Kasumi-1 (cell line): ENCODE measurements at regions not wholly inside any gene's neighbourhood (a gene's known extent, or its start where the extent isn't known, plus 50 kb on each side); places are given as distances from the start of the nearest gene placed in this dataset.

ENCODE experiments used
- DNase-seq, 2 experiments: peaks; one replicate each; lab custom pipeline; 2025; lab: John Stamatoyannopoulos, UW

GRCh38 chr2:226273440-226273839 lies 526.2 kb downstream of the IRS1 start:
- no peak for DNase-seq

GRCh38 chr2:226272435-226272834 lies 527.2 kb downstream of the IRS1 start:
- DNase-seq = no peak

- DNase-seq = no peak
Observed at GRCh38 chr2:226270285-226271058, 529.1 kb downstream of the IRS1 start.

- no peak for DNase-seq
Observed at GRCh38 chr2:226267516-226268289, 531.9 kb downstream of the IRS1 start.

GRCh38 chr2:226256709-226257376 lies 542.8 kb downstream of the IRS1 start:
- DNase-seq = no peak

- DNase-seq = no peak
Observed at GRCh38 chr2:226256237-226256636, 543.4 kb downstream of the IRS1 start.

- DNase-seq = no peak
Observed at GRCh38 chr2:226251661-226252060, 548.0 kb downstream of the IRS1 start.

GRCh38 chr2:226247289-226248275 lies 552.0 kb downstream of the IRS1 start:
- no peak for DNase-seq

- no peak for DNase-seq
Observed at GRCh38 chr2:226234187-226234586, 565.4 kb downstream of the IRS1 start.

- DNase-seq = no peak
Observed at GRCh38 chr2:226233388-226233787, 566.2 kb downstream of the IRS1 start.

GRCh38 chr2:226228080-226228479 lies 571.5 kb downstream of the IRS1 start:
- DNase-seq = no peak

GRCh38 chr2:226227341-226227740 lies 572.3 kb downstream of the IRS1 start:
- no peak for DNase-seq

- no peak for DNase-seq
Observed at GRCh38 chr2:226223704-226224103, 575.9 kb downstream of the IRS1 start.

GRCh38 chr2:226220511-226220910 lies 579.1 kb downstream of the IRS1 start:
- no peak for DNase-seq

- DNase-seq = no peak
Observed at GRCh38 chr2:226217191-226217590, 582.4 kb downstream of the IRS1 start.

GRCh38 chr2:226216575-226216974 lies 583.0 kb downstream of the IRS1 start:
- no peak for DNase-seq

- DNase-seq = peak; percentile 51 to 67
Observed at GRCh38 chr2:226215902-226216503, 583.6 kb downstream of the IRS1 start.

GRCh38 chr2:226213717-226214116 lies 585.9 kb downstream of the IRS1 start:
- DNase-seq = no peak

GRCh38 chr2:226211439-226211838 lies 588.2 kb downstream of the IRS1 start:
- DNase-seq = no peak

GRCh38 chr2:226208726-226209125 lies 590.9 kb downstream of the IRS1 start:
- no peak for DNase-seq

- no peak for DNase-seq
Observed at GRCh38 chr2:226207671-226208070, 591.9 kb downstream of the IRS1 start.
